ENCODE measurements at regions not wholly inside any gene's neighbourhood (a gene's known extent, or its start where the extent isn't known, plus 50 kb on each side); places are given as distances from the start of the nearest gene placed in this dataset.

GRCh38 chr4:27836523-27836922 lies 975.9 kb downstream of the STIM2 start:
- DNase-seq (ENCODE audit: low read depth, low spot score) = no peak

- no peak for DNase-seq (ENCODE audit: low read depth, low spot score)
Measured at GRCh38 chr4:27843776-27844175, 983.1 kb downstream of the STIM2 start.

- DNase-seq (ENCODE audit: low read depth, low spot score) = no peak
Measured at GRCh38 chr4:27844376-27844775, 983.7 kb downstream of the STIM2 start.

- no peak for DNase-seq (ENCODE audit: low read depth, low spot score)
Measured at GRCh38 chr4:27846951-27847350, 986.3 kb downstream of the STIM2 start.

- DNase-seq (ENCODE audit: low read depth, low spot score) = no peak
Measured at GRCh38 chr4:27861381-27861787, 1000.7 kb downstream of the STIM2 start.

GRCh38 chr4:27861802-27862201 lies 1001.2 kb downstream of the STIM2 start:
- no peak for DNase-seq (ENCODE audit: low read depth, low spot score)

GRCh38 chr4:27873596-27873995 lies 1013.0 kb downstream of the STIM2 start:
- DNase-seq (ENCODE audit: low read depth, low spot score) = no peak

GRCh38 chr4:27881705-27882104 lies 1021.1 kb downstream of the STIM2 start:
- no peak for DNase-seq (ENCODE audit: low read depth, low spot score)

- no peak for DNase-seq (ENCODE audit: low read depth, low spot score)
Measured at GRCh38 chr4:27886120-27886519, 1025.5 kb downstream of the STIM2 start.

GRCh38 chr4:27887646-27888045 lies 1027.0 kb downstream of the STIM2 start:
- DNase-seq (ENCODE audit: low read depth, low spot score) = no peak

- DNase-seq (ENCODE audit: low read depth, low spot score) = no peak
Measured at GRCh38 chr4:27888505-27888904, 1027.9 kb downstream of the STIM2 start.

GRCh38 chr4:27894951-27895350 lies 1034.3 kb downstream of the STIM2 start:
- DNase-seq (ENCODE audit: low read depth, low spot score) = no peak

- DNase-seq (ENCODE audit: low read depth, low spot score) = no peak
Measured at GRCh38 chr4:27908356-27908755, 1047.7 kb downstream of the STIM2 start.

GRCh38 chr4:27910227-27910626 lies 1049.6 kb downstream of the STIM2 start:
- DNase-seq (ENCODE audit: low read depth, low spot score) = no peak

- no peak for DNase-seq (ENCODE audit: low read depth, low spot score)
Measured at GRCh38 chr4:27911047-27911446, 1050.4 kb downstream of the STIM2 start.

- DNase-seq (ENCODE audit: low read depth, low spot score) = no peak
Measured at GRCh38 chr4:27913738-27914137, 1053.1 kb downstream of the STIM2 start.

GRCh38 chr4:27915822-27916221 lies 1055.2 kb downstream of the STIM2 start:
- DNase-seq (ENCODE audit: low read depth, low spot score) = no peak

- DNase-seq (ENCODE audit: low read depth, low spot score) = no peak
Measured at GRCh38 chr4:27916452-27917184, 1056.0 kb downstream of the STIM2 start.

- no peak for DNase-seq (ENCODE audit: low read depth, low spot score)
Measured at GRCh38 chr4:27917381-27917780, 1056.7 kb downstream of the STIM2 start.

GRCh38 chr4:27921231-27921630 lies 1060.6 kb downstream of the STIM2 start:
- DNase-seq (ENCODE audit: low read depth, low spot score) = no peak

- DNase-seq (ENCODE audit: low read depth, low spot score) = no peak
Measured at GRCh38 chr4:27928761-27929540, 1068.3 kb downstream of the STIM2 start.

- DNase-seq (ENCODE audit: low read depth, low spot score) = no peak
Measured at GRCh38 chr4:27930291-27930690, 1069.7 kb downstream of the STIM2 start.

GRCh38 chr4:27930976-27931375 lies 1070.3 kb downstream of the STIM2 start:
- DNase-seq (ENCODE audit: low read depth, low spot score) = no peak

Measured in smooth muscle cell of the brain vasculature (primary cell).